DOHH2 (cell line): ENCODE measurements at regions not wholly inside any gene's neighbourhood (a gene's known extent, or its start where the extent isn't known, plus 50 kb on each side); places are given as distances from the start of the nearest gene placed in this dataset.

Experiments
- CTCF ChIP-seq: fragments of 200-600 bp; sonication (generic); IDR thresholded peaks from one replicate; pipeline ENCODE4 v1.5.1; 2014; ENCODE audit warnings: antibody characterized with exemption, mild to moderate bottlenecking, low read depth, low read length; ENCODE audit not compliant: poor library complexity, severe bottlenecking
- EZH2phosphoT487 ChIP-seq: fragments of 200-600 bp; sonication (generic); IDR thresholded peaks from 2 replicates; pipeline ENCODE4 v1.6.1; 2017; ENCODE audit warnings: borderline replicate concordance, mild to moderate bottlenecking, antibody characterized with exemption, low read length, moderate library complexity, mixed read lengths

GRCh38 chr10:35906155-35906554 lies 264.1 kb upstream of the FZD8 start:
- TF ChIP-seq CTCF (no peak), EZH2phosphoT487 (no peak)
